GM12892 (cell line): ENCODE measurements at regions not wholly inside any gene's neighbourhood (a gene's known extent, or its start where the extent isn't known, plus 50 kb on each side); places are given as distances from the start of the nearest gene placed in this dataset.

Source experiments
- POLR2A ChIP-seq: IDR thresholded peaks from 2 replicates; pipeline ENCODE4 v1.6.1; 2011; ENCODE audit warnings: low read depth, low read length, control low read depth
- POLR2AphosphoS5 ChIP-seq: IDR thresholded peaks from 2 replicates; pipeline ENCODE4 v1.6.1; 2011; ENCODE audit warnings: low read depth, low read length, control low read depth
- TAF1 ChIP-seq: IDR thresholded peaks from 2 replicates; pipeline ENCODE4 v1.6.1; 2011; ENCODE audit warnings: low read depth, mild to moderate bottlenecking, control low read depth, low read length, borderline replicate concordance

DNA sequence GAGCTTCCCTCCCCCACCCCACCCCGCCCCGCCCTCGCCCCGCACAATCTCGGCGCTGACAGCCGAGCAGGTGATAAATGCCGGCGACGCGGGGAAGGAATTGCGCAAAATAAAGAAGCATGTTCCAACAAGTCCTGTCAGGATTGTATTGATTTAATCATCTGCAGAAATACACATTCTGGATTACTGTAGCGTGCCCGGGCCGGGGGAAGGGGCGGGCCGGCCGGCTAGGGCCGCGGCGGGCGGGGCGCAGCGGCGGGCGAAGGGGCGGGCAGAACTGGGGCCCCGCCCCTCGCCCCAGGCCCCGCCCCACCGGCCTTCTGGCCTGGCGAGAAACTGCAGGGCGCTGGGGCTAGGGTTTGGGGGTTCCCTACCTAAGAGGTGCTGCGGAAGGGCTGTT is 88.9 kb upstream of the PAX2 start:
- TF ChIP-seq POLR2A = no peak
- no peak for TF ChIP-seq POLR2AphosphoS5
- no peak for TF ChIP-seq TAF1
